HG03095 (cell line): ENCODE measurements at regions not wholly inside any gene's neighbourhood (a gene's known extent, or its start where the extent isn't known, plus 50 kb on each side); places are given as distances from the start of the nearest gene placed in this dataset.
A peak's percentile ranks its signal among the peaks of the same experiment; 100 is the strongest.

ENCODE experiments used
- ATAC-seq: cut with Tn5 transposase; IDR thresholded peaks from one replicate; pipeline ENCODE4 v1.9.1; 2021; ENCODE audit warnings: moderate library complexity; ENCODE audit not compliant: unreplicated experiment

GRCh38 chr12:40614923-40615322 is 77.3 kb upstream of the CNTN1 start:
- ATAC-seq: peak; percentile 49

- no peak for ATAC-seq
Measured at GRCh38 chr12:40615590-40615989, 76.6 kb upstream of the CNTN1 start.

- ATAC-seq: no peak
Measured at GRCh38 chr12:40616383-40616915, 75.8 kb upstream of the CNTN1 start.

GRCh38 chr12:40618636-40619035 is 73.6 kb upstream of the CNTN1 start:
- ATAC-seq: no peak

- no peak for ATAC-seq
Measured at GRCh38 chr12:40620564-40621019, 71.6 kb upstream of the CNTN1 start.

GRCh38 chr12:40622246-40622838 is 69.9 kb upstream of the CNTN1 start:
- no peak for ATAC-seq

- no peak for ATAC-seq
Measured at GRCh38 chr12:40632171-40632570, 60.1 kb upstream of the CNTN1 start.

- ATAC-seq: no peak
Measured at GRCh38 chr12:40632933-40633332, 59.3 kb upstream of the CNTN1 start.

- ATAC-seq: no peak
Measured at GRCh38 chr12:40634517-40635131, 57.6 kb upstream of the CNTN1 start.

- no peak for ATAC-seq
Measured at GRCh38 chr12:40635141-40635731, 57.0 kb upstream of the CNTN1 start.
